NCI-H2029 treated with DMSO at 0.1 percent for 48 hours (cell line): ENCODE measurements at regions not wholly inside any gene's neighbourhood (a gene's known extent, or its start where the extent isn't known, plus 50 kb on each side); places are given as distances from the start of the nearest gene placed in this dataset.
"Not testable (repeated sequence)": the region's sequence is repeated elsewhere in the genome, so short reads cannot be mapped to it uniquely, and the experiment has no call there.

Source experiments
- DNase-seq: peaks from one replicate; lab custom pipeline; 2025; lab: John Stamatoyannopoulos, UW

- DNase-seq, result no peak
These were observed 485.6 kb upstream of the SOX9 start for GRCh38 chr17:71635187-71635586.

- DNase-seq, result no peak
These were observed 484.2 kb upstream of the SOX9 start for GRCh38 chr17:71636644-71637043.

GRCh38 chr17:71638668-71639067, 482.2 kb upstream of the SOX9 start:
- no peak for DNase-seq

- no peak for DNase-seq
These were observed 481.0 kb upstream of the SOX9 start for GRCh38 chr17:71639865-71640264.

GRCh38 chr17:71646890-71647289, 473.9 kb upstream of the SOX9 start:
- DNase-seq, result not testable (repeated sequence)

GRCh38 chr17:71648342-71648741, 472.5 kb upstream of the SOX9 start:
- not testable (repeated sequence) for DNase-seq

- no peak for DNase-seq
These were observed 470.9 kb upstream of the SOX9 start for GRCh38 chr17:71649941-71650350.

GRCh38 chr17:71655542-71655941, 465.3 kb upstream of the SOX9 start:
- DNase-seq, result no peak

- DNase-seq, result no peak
These were observed 463.6 kb upstream of the SOX9 start for GRCh38 chr17:71656964-71657858.

GRCh38 chr17:71658996-71659395, 461.8 kb upstream of the SOX9 start:
- DNase-seq, result no peak

GRCh38 chr17:71664861-71665260, 456.0 kb upstream of the SOX9 start:
- no peak for DNase-seq

- no peak for DNase-seq
These were observed 454.8 kb upstream of the SOX9 start for GRCh38 chr17:71666047-71666446.

- DNase-seq, result no peak
These were observed 453.2 kb upstream of the SOX9 start for GRCh38 chr17:71667661-71668060.

GRCh38 chr17:71668807-71669206, 452.0 kb upstream of the SOX9 start:
- DNase-seq, result no peak

- DNase-seq, result no peak
These were observed 443.4 kb upstream of the SOX9 start for GRCh38 chr17:71677439-71677838.

- DNase-seq, result no peak
These were observed 441.0 kb upstream of the SOX9 start for GRCh38 chr17:71679832-71680231.

- DNase-seq, result no peak
These were observed 439.2 kb upstream of the SOX9 start for GRCh38 chr17:71681427-71682173.

- no peak for DNase-seq
These were observed 438.7 kb upstream of the SOX9 start for GRCh38 chr17:71682174-71682494.

GRCh38 chr17:71689782-71690181, 431.0 kb upstream of the SOX9 start:
- no peak for DNase-seq

- no peak for DNase-seq
These were observed 420.9 kb upstream of the SOX9 start for GRCh38 chr17:71699907-71700306.

GRCh38 chr17:71703701-71704100, 417.1 kb upstream of the SOX9 start:
- no peak for DNase-seq

- DNase-seq, result no peak
These were observed 411.4 kb upstream of the SOX9 start for GRCh38 chr17:71709271-71709890.

- DNase-seq, result no peak
These were observed 410.9 kb upstream of the SOX9 start for GRCh38 chr17:71709946-71710345.
